ENCODE measurements at regions not wholly inside any gene's neighbourhood (a gene's known extent, or its start where the extent isn't known, plus 50 kb on each side); places are given as distances from the start of the nearest gene placed in this dataset.

DNA sequence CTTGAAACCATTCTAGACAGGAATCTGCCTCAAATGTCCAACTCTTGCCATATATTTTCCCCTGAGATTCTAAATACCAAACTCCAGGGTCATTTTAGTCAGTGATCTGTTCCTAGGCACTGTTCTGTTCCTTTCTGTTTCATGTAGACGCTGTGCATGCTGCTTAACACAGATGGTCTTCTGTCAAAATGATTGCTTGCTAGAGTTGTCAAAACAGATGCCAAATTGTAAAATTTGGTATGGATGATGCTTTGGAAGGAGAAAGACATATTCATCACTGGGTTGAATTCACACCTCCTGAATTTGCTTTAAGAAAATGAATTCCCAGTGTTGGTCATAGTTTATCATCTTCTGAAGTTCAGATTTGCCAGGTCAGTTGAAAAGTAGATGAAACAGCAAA is 425.9 kb downstream of the ETS1 start:
- TF ChIP-seq CTCF (IDR thresholded peaks at IDR 0.05; ENCODE audit: low read depth, low read length) (no peak), EZH2phosphoT487 (IDR thresholded peaks at IDR 0.05; ENCODE audit: low read depth) (no peak)

Data from OCI-LY3 (cell line).